IPS DF 6.9 (cell line): ENCODE measurements at regions not wholly inside any gene's neighbourhood (a gene's known extent, or its start where the extent isn't known, plus 50 kb on each side); places are given as distances from the start of the nearest gene placed in this dataset.

Experiments
- DNase-seq: peaks from one replicate; pipeline ENCODE4 v3.0.0-alpha.2; 2013; ENCODE audit warnings: low read depth, low spot score
- H3K27ac ChIP-seq: one replicate; pipeline ENCODE4 v1.5.1; 2013; ENCODE audit warnings: low read length, control low read depth
- H3K27me3 ChIP-seq: 2 replicates; pipeline ENCODE4 v1.6.1; 2013; ENCODE audit warnings: mild to moderate bottlenecking, low read length; ENCODE audit not compliant: control insufficient read depth, insufficient read depth
- H3K36me3 ChIP-seq: 2 replicates; pipeline ENCODE4 v1.6.1; 2013; ENCODE audit warnings: low read length; ENCODE audit not compliant: control insufficient read depth, insufficient read depth
- H3K4me1 ChIP-seq: 2 replicates; pipeline ENCODE4 v1.6.1; 2013; ENCODE audit warnings: low read length; ENCODE audit not compliant: control insufficient read depth, insufficient read depth
- H3K4me3 ChIP-seq: 2 replicates; pipeline ENCODE4 v1.5.1; 2013; ENCODE audit warnings: mild to moderate bottlenecking, low read length
- H3K9me3 ChIP-seq: 2 replicates; pipeline ENCODE4 v1.6.1; 2013; ENCODE audit warnings: low read length, inconsistent platforms; ENCODE audit not compliant: control insufficient read depth, insufficient read depth
- WGBS: extraction: QIAGEN DNeasy Blood & Tissue Kit; methylation state at CpG from one replicate; pipeline ENCODE4 v1.1.7; 2013; ENCODE audit warnings: mixed read lengths, missing lambda C conversion rate; ENCODE audit not compliant: insufficient read length, insufficient coverage; 5-methylcytosine and 5-hydroxymethylcytosine counted together

- Histone ChIP-seq H3K36me3 (no peaks in the 10 kb centered on the region), H3K4me3 (no peak overlapping the region), H3K27me3 (no peaks in the 10 kb centered on the region), H3K9me3 (no peaks in the 10 kb centered on the region; the same call in 1 of the 2 replicates), H3K27ac (no peak overlapping the region), H3K4me1 (no peaks in the 10 kb centered on the region)
- WGBS: no CpG with 5 or more reads among the region's 4 CpGs
- no peak for DNase-seq
These were observed 698.0 kb upstream of the POU3F2 start for GRCh38 chr6:98136333-98136732.

- H3K4me3 ChIP-seq: no peak overlapping the region
- H3K4me1 ChIP-seq: no peaks in the 10 kb centered on the region
- no peak for DNase-seq
- no peaks in the 10 kb centered on the region; the same call in 1 of the 2 replicates for H3K9me3 ChIP-seq
- H3K27ac ChIP-seq: no peak overlapping the region
- no CpG with 5 or more reads among the region's 1 CpG for WGBS
- H3K36me3 ChIP-seq: no peaks in the 10 kb centered on the region
- H3K27me3 ChIP-seq: no peaks in the 10 kb centered on the region
These were observed 697.0 kb upstream of the POU3F2 start for GRCh38 chr6:98137391-98137790.

DNA sequence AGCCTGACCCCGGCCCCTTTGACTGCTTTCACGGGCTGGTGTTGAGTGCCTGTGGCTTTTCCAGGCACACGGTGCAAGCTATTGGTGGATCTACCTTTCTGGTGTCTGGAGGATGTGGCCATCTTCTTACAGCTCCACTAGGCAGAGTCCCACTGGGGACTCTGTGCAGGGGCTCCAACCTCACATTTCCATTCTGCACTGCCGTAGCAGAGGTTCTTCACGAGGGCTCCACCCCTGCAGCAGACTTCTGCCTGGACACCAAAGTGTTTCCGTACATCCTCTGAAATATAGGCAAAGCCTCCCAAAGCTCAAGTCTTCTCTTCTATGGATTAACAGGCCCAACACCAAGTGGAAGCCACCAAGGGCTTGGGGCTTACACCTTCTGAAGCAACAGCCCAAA is 691.5 kb upstream of the POU3F2 start:
- no CpG with 5 or more reads among the region's 6 CpGs for WGBS
- no peak for DNase-seq
- no peak overlapping the region for H3K27ac ChIP-seq
- peaks cover 4% of the 10 kb centered on the region for H3K9me3 ChIP-seq
- H3K4me3 ChIP-seq: no peak overlapping the region
- H3K36me3 ChIP-seq: no peaks in the 10 kb centered on the region; the same call in 1 of the 2 replicates
- no peaks in the 10 kb centered on the region for H3K4me1 ChIP-seq
- H3K27me3 ChIP-seq: no peaks in the 10 kb centered on the region

DNA sequence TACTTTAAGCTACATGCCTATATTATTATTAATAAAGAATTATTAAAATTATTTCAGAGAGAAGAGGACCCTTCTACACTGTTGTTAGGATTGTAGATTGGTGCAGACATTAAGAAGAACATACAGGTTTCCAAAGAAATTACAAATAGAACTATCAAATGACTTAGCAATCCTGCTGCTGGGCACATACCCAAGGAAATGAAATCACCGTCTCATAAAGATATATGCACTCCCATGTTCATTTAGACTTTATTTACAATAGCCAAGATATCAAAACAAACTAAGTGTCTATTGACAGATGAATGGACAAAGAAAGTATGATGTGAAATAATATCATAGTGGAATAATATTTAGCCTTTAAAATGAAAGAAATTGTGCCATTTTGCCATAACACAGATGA is 687.7 kb upstream of the POU3F2 start:
- Histone ChIP-seq H3K27me3 (no peaks in the 10 kb centered on the region), H3K9me3 (peaks cover 4% of the 10 kb centered on the region), H3K4me1 (no peaks in the 10 kb centered on the region), H3K4me3 (no peak overlapping the region), H3K36me3 (no peaks in the 10 kb centered on the region; the same call in 1 of the 2 replicates), H3K27ac (no peak overlapping the region)
- no peak for DNase-seq
- WGBS: no CpG with 5 or more reads among the region's 1 CpG

- WGBS: no CpG with 5 or more reads among the region's 2 CpGs
- Histone ChIP-seq H3K4me3 (no peak overlapping the region), H3K9me3 (no peaks in the 10 kb centered on the region), H3K27me3 (no peaks in the 10 kb centered on the region), H3K27ac (no peak overlapping the region), H3K36me3 (no peaks in the 10 kb centered on the region), H3K4me1 (peaks cover 2% of the 10 kb centered on the region; the same call in 1 of the 2 replicates)
- no peak for DNase-seq
These were observed 677.8 kb upstream of the POU3F2 start for GRCh38 chr6:98156580-98156979.

GRCh38 chr6:98179606-98180005 is 654.8 kb upstream of the POU3F2 start:
- no CpG with 5 or more reads among the region's 8 CpGs for WGBS
- H3K9me3 ChIP-seq: no peaks in the 10 kb centered on the region
- no peak for DNase-seq
- no peak overlapping the region for H3K4me3 ChIP-seq
- no peaks in the 10 kb centered on the region for H3K36me3 ChIP-seq
- no peaks in the 10 kb centered on the region for H3K4me1 ChIP-seq
- no peak overlapping the region for H3K27ac ChIP-seq
- H3K27me3 ChIP-seq: no peaks in the 10 kb centered on the region

DNA sequence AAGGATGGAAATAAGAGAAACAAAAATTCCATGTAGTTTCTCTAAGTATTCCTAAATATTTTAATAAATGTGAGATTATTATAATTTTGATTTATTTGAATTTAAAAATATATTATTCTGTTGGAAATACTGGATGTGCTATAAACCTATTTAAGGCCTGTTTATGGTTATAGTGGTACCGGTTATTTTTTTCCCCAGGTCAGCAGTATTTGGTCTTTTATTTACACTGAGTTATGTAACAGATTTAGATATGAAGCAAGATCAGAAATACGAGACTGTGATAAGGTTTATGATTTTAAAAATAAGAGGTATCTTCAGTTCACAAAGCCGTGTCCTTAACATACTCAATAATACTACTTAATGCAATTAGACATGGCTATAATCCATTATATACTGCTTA is 634.3 kb upstream of the POU3F2 start:
- Histone ChIP-seq H3K4me1 (no peaks in the 10 kb centered on the region), H3K27me3 (no peaks in the 10 kb centered on the region), H3K27ac (no peak overlapping the region), H3K36me3 (no peaks in the 10 kb centered on the region), H3K4me3 (no peak overlapping the region), H3K9me3 (no peaks in the 10 kb centered on the region)
- 100% methylated on average over 1 of the region's 3 CpGs for WGBS
- no peak for DNase-seq

GRCh38 chr6:98203170-98203806 is 631.1 kb upstream of the POU3F2 start:
- Histone ChIP-seq H3K9me3 (no peaks in the 10 kb centered on the region), H3K36me3 (no peaks in the 10 kb centered on the region), H3K27ac (no peak overlapping the region), H3K4me3 (no peak overlapping the region), H3K27me3 (no peaks in the 10 kb centered on the region), H3K4me1 (no peaks in the 10 kb centered on the region)
- no CpG with 5 or more reads among the region's 2 CpGs for WGBS
- peak; percentile 18 for DNase-seq

DNA sequence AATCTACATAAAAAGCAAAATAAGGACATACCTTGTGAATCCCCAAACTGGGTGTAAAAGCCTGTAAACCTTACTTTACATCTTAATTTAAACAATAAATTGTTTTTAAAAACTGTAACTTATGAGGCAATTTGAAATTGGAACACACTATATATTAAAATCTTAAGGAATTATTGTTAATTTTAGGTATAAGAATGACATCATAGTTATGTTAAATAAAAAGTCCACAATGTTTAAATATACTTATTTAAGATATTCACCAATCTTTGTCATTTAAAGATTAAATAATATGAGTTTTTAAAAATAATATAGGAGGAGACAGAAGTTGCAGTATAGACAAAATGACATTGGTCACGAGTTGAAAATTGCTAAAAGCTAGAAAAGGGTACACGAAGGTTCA is 621.9 kb upstream of the POU3F2 start:
- Histone ChIP-seq H3K9me3 (no peaks in the 10 kb centered on the region), H3K4me3 (no peak overlapping the region), H3K27me3 (no peaks in the 10 kb centered on the region), H3K27ac (no peak overlapping the region), H3K36me3 (no peaks in the 10 kb centered on the region), H3K4me1 (no peaks in the 10 kb centered on the region)
- WGBS: 100% methylated on average over 1 of the region's 2 CpGs
- DNase-seq: no peak

DNA sequence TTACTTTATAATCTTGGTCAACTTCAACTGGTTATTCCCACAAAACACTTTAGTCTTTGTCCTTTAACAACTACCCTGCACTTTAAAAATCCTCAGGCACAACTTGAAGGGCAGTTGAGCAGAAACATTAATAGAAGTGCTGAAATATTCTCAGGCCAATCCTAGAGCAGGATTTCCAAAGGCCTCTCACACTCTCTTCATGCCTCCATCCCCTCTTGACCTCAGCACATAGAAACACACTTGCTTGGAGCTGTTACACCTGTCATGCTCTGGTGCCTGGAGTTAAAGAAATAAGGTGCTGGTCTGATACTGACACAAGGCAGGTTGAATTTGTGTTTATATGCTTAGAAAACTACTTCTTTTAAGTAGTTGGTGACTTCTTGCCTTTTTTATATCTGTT is 618.8 kb upstream of the POU3F2 start:
- Histone ChIP-seq H3K27me3 (no peaks in the 10 kb centered on the region), H3K36me3 (no peaks in the 10 kb centered on the region), H3K9me3 (no peaks in the 10 kb centered on the region), H3K27ac (no peak overlapping the region), H3K4me3 (no peak overlapping the region), H3K4me1 (no peaks in the 10 kb centered on the region)
- DNase-seq: no peak

DNA sequence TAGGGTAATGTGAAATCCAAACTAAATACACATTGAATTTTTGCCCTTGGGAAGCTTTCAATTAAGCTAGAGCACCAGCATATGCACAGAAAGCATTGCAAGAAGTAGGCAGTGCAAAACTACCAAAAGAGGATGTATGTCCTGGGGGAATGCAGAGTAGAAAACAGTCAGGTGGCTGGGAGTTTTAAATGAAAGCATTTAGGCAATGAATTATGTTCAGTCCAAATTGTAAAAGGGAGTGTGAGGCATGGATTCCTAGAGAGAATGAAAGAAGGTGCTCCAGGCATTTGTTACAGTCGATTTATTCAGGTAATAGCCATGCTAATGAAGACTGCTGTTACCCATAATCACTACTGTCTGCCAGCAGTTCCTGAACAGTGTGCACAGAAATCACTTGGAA is 604.1 kb upstream of the POU3F2 start:
- Histone ChIP-seq H3K4me3 (no peak overlapping the region), H3K4me1 (no peaks in the 10 kb centered on the region), H3K36me3 (no peaks in the 10 kb centered on the region), H3K27me3 (no peaks in the 10 kb centered on the region), H3K27ac (no peak overlapping the region), H3K9me3 (no peaks in the 10 kb centered on the region)
- no CpG with 5 or more reads among the region's 1 CpG for WGBS
- DNase-seq: no peak
